Naive thymus-derived CD8-positive, alpha-beta T cell (primary cell): ENCODE measurements at regions not wholly inside any gene's neighbourhood (a gene's known extent, or its start where the extent isn't known, plus 50 kb on each side); places are given as distances from the start of the nearest gene placed in this dataset.
A peak's percentile ranks its signal among the peaks of the same experiment; 100 is the strongest.

ENCODE experiments used
- ATAC-seq, 2 donors: fragments of 150-1000 bp; cut with Tn5 transposase in 1 of 2; sonication (Bioruptor Pico), chemical (Tn5 transposase) in 1 of 2; 1 replicate in 1 of 2; 2 replicates in 1 of 2; pipeline ENCODE4 v1.10.0; 2021; ENCODE audit warnings: mild to moderate bottlenecking in 2 of 2, moderate library complexity in 2 of 2
- POLR2A ChIA-PET: fragments of 350-600 bp; sonication (Branson Sonifier 250); formaldehyde crosslinking; loops from one replicate; lab custom pipeline; 2021; ENCODE audit warnings: antibody characterized with exemption; lab: Charles Lee
- DNase-seq, 10 donors: peaks; one replicate each; pipeline versions ENCODE4 v3.0.0 to v3.0.0-alpha.2; 2020 to 2022
- H3K27ac Mint-ChIP-seq, 10 donors: one replicate each; pipeline ENCODE4 v1.8.0; 2020 to 2022; ENCODE audit warnings: mild to moderate bottlenecking in 10 of 10, mixed read lengths in 10 of 10, moderate library complexity in 4 of 10, inconsistent platforms in 1 of 10
- H3K27me3 Mint-ChIP-seq, 5 donors: one replicate each; pipeline ENCODE4 v1.8.0; 2021 to 2022; ENCODE audit warnings: mixed read lengths in 5 of 5
- H3K36me3 Mint-ChIP-seq, 3 donors: one replicate each; pipeline ENCODE4 v1.8.0; 2020 to 2022; ENCODE audit warnings: mixed read lengths in 3 of 3, mild to moderate bottlenecking in 2 of 3, inconsistent platforms in 1 of 3
- H3K4me1 Mint-ChIP-seq, 4 donors: one replicate each; pipeline ENCODE4 v1.8.0; 2021 to 2022; ENCODE audit warnings: mixed read lengths in 4 of 4
- H3K4me3 Mint-ChIP-seq, 10 donors: one replicate each; pipeline ENCODE4 v1.8.0; 2020 to 2022; ENCODE audit warnings: mild to moderate bottlenecking in 10 of 10, mixed read lengths in 10 of 10, moderate library complexity in 6 of 10, inconsistent platforms in 1 of 10
- H3K9me3 Mint-ChIP-seq, 9 donors: one replicate each; pipeline ENCODE4 v1.8.0; 2020 to 2022; ENCODE audit warnings: mixed read lengths in 9 of 9, mild to moderate bottlenecking in 3 of 9, inconsistent platforms in 1 of 9, moderate library complexity in 1 of 9

DNA sequence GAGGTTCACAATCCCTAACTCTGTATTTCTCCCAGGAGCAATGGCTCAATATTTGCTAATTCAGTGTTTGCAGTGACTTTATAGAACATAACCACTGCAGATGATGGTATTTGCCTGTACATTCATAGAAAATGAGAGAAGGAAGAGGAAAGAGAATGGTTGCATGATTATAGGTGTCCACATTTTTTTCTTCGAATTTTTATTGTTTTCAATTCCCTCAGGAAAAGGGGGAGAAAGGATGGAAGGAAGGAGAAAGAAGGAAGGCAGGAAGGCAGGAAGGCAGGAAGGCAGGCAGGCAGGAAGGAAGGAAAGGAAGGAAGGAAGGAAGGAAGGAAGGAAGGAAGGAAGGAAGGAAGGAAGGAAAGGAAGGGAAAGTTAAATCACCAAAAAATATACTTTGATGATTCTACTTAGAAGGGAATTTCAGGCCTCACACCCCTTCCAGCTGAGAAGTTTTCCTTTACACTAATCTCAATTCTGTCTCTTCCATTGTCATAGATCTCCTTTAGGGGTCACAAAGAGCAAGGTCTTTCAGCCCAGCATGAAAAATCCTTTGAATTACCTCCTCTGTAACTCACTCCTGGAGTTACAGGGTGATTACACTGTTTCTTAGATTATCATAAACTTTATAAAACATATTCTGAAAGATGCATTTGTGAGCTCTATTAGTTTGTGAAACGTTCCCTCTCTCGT lies 118.8 kb upstream of the INHBA start:
- peaks cover 0 to 19% (median 3%) of the 10 kb centered on the region in 5 donors for H3K27me3 Mint-ChIP-seq
- DNase-seq: no peak
- no peak overlapping the region for H3K4me3 Mint-ChIP-seq
- no peaks in the 10 kb centered on the region for H3K36me3 Mint-ChIP-seq
- POLR2A ChIA-PET: no interaction called here
- peaks cover 0 to 16% (median 0%) of the 10 kb centered on the region in 9 donors for H3K9me3 Mint-ChIP-seq
- ATAC-seq: no peak
- no peak overlapping the region for H3K27ac Mint-ChIP-seq
- H3K4me1 Mint-ChIP-seq: peaks cover 0 to 11% (median under 1%) of the 10 kb centered on the region in 4 donors

DNA sequence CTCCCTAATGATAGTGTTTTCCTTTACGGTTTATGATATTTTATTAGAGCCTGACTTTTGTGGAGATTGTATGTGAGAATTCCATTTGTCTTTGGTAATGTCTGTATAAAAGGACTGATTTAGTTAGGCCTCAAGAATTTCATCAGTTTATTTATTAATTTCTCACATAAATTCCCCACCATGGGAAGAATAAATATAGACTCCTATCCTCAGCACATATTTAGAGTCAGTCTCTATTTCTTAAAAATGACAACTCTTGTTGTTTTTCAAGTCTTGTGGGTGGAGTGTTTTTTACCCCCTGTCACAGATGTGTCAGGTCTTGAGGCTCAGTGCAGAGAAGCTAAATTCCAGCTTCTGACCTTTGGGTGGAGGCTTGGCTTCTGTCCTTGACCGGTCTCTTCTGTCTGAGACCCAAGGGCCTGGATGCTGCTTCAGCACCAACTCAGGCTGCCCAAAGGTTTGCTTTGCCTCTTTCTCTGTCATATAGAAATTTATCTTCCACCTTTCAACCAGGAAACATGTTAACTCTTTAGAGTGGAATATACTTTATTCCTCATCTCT lies 117.3 kb upstream of the INHBA start:
- DNase-seq (no peak), ATAC-seq (no peak)
- Mint-ChIP-seq H3K4me1 (peaks cover 0 to 22% (median 5%) of the 10 kb centered on the region in 4 donors), H3K36me3 (no peaks in the 10 kb centered on the region), H3K9me3 (peaks cover 0 to 16% (median 0%) of the 10 kb centered on the region in 9 donors), H3K4me3 (no peak overlapping the region), H3K27ac (no peak overlapping the region), H3K27me3 (peaks cover 0 to 20% (median 3%) of the 10 kb centered on the region in 5 donors)
- POLR2A ChIA-PET: no interaction called here

DNA sequence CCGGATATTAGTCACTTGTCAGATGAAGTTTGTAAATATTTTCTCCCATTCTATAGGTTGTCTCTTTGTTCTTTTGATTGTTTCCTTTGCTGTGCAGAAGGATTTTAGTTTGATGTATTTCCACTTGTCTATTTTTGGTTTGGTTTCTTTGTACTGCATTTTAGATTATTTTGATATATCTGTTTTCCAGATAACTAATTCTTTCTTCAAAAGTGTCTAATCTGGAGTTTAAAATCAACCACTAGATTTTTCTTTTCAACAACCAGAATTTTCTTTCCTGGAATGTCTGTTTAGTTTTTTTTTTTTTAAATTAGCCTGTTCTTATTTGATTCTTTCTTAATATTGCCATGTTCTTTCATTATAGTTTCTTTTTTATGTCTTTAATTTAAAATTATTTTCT lies 116.8 kb upstream of the INHBA start:
- POLR2A ChIA-PET: no interaction called here
- Mint-ChIP-seq H3K4me3 (no peak overlapping the region), H3K27ac (no peak overlapping the region), H3K27me3 (peaks cover 0 to 25% (median 3%) of the 10 kb centered on the region in 5 donors), H3K9me3 (peaks cover 0 to 16% (median 0%) of the 10 kb centered on the region in 9 donors), H3K4me1 (peaks cover 0 to 22% (median 8%) of the 10 kb centered on the region in 4 donors), H3K36me3 (no peaks in the 10 kb centered on the region)
- ATAC-seq (no peak), DNase-seq (no peak)

DNA sequence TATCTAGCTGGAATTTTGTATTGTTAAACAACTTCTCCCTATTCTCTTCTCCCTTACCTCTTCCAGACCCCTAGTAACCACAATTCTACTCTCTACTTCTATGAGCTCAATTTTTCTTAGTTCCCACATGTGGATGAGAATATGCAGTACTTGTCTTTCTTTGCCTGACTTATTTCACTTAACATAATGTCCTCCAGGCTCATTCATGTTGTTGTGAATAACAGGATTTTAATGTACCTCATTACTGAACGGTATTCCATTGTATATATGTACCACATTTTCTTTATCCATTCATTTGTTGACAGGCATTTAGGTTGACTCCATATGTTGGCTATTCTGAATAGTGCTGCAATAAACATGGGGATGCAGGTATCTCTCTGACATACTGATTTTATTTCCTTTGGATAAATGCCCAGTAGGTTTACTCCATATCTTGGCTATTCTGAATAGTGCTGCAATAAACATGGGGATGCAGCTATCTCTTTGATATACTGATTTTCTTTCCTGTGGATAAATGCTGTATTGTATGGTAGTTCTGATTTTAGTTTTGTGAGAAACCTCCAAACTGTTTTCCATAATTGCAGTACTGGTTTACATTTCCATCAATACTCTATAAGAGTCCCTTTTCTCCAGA lies 116.0 kb upstream of the INHBA start:
- DNase-seq (no peak), ATAC-seq (no peak)
- no peak overlapping the region for H3K4me3 Mint-ChIP-seq
- H3K4me1 Mint-ChIP-seq: peaks cover 0 to 22% (median 10%) of the 10 kb centered on the region in 4 donors
- POLR2A ChIA-PET: no interaction called here
- peaks cover 0 to 25% (median 3%) of the 10 kb centered on the region in 5 donors for H3K27me3 Mint-ChIP-seq
- H3K27ac Mint-ChIP-seq: no peak overlapping the region
- peaks cover 0 to 16% (median 0%) of the 10 kb centered on the region in 9 donors for H3K9me3 Mint-ChIP-seq
- H3K36me3 Mint-ChIP-seq: no peaks in the 10 kb centered on the region

DNA sequence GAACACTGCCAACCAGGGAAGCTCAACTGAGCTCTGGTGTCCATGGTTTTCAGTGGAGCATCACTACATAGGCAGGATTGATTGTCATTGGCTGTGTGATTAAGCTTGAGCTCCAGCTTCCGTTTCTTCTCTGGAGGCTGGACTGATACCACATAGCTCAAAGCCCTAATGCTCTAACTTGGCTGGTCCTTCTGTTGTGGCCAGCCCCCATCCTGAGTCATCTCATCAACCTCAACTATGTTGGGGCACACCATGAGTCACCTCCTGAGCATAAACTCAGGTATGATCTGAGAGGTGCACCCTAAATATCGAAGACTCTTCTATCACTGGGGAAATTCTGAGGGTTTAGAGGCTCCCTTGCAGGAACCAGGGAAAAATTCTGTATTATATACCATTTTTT lies 114.5 kb upstream of the INHBA start:
- Mint-ChIP-seq H3K4me1 (peaks cover 0 to 22% (median 10%) of the 10 kb centered on the region in 4 donors), H3K27me3 (peaks cover 0 to 14% (median 2%) of the 10 kb centered on the region in 5 donors), H3K36me3 (no peaks in the 10 kb centered on the region), H3K9me3 (peaks cover 0 to 16% (median 0%) of the 10 kb centered on the region in 9 donors), H3K27ac (no peak overlapping the region), H3K4me3 (no peak overlapping the region)
- DNase-seq (no peak), ATAC-seq (no peak)
- POLR2A ChIA-PET: no interaction called here

DNA sequence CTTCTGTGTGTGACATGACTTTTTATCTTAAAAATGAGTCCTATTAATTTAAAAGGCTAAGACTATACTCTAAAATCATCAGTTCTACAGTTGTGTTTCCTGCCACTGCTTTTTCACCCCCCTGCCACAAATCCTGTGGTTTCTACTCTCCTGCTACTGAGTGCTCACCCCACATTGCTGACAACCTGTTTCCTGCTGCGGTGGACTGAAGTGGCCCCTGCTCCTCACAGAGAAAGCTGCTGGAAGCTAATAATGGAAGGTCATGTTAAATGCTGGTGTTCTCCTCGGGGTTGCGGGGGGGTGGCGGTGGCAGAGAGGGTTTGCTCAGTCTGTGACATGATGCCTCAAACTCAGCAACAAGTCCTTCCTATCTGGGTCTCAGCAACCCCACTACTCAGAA lies 113.2 kb upstream of the INHBA start:
- Mint-ChIP-seq H3K4me3 (peak overlapping the region in 1 of 10 donors; percentile 6), H3K4me1 (peaks cover 0 to 22% (median 10%) of the 10 kb centered on the region in 4 donors), H3K27me3 (peaks cover 0 to 7% (median 0%) of the 10 kb centered on the region in 5 donors), H3K36me3 (no peaks in the 10 kb centered on the region), H3K27ac (no peak overlapping the region), H3K9me3 (peaks cover 0 to 16% (median 0%) of the 10 kb centered on the region in 9 donors)
- DNase-seq (no peak), ATAC-seq (no peak)
- POLR2A ChIA-PET: no interaction called here

DNA sequence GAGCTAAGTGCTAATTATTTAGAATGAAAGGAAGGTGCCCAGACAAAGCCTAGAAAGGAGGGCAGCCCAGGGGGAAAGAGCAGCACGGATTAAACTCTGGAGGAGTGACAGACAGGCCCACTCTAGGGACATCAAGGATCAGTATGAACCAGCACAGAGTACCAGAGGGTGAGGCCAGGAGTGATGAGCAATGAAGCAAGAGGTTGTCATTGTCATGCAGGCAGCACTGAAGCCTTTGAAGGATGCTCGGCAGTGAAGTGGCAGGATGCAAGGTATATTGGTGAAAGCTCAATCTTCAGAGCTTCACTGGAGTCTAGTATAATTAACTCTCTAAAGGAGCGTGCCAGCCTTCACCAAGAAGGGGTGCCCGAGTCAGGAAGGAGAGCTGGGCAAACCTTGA lies 112.0 kb upstream of the INHBA start:
- Mint-ChIP-seq H3K27me3 (peaks cover 0 to 7% (median 0%) of the 10 kb centered on the region in 5 donors), H3K36me3 (no peaks in the 10 kb centered on the region), H3K9me3 (peaks cover 0 to 11% (median 0%) of the 10 kb centered on the region in 9 donors), H3K4me1 (peaks cover 0 to 24% (median 10%) of the 10 kb centered on the region in 4 donors), H3K27ac (no peak overlapping the region), H3K4me3 (no peak overlapping the region)
- POLR2A ChIA-PET: no interaction called here
- ATAC-seq (no peak), DNase-seq (no peak)

DNA sequence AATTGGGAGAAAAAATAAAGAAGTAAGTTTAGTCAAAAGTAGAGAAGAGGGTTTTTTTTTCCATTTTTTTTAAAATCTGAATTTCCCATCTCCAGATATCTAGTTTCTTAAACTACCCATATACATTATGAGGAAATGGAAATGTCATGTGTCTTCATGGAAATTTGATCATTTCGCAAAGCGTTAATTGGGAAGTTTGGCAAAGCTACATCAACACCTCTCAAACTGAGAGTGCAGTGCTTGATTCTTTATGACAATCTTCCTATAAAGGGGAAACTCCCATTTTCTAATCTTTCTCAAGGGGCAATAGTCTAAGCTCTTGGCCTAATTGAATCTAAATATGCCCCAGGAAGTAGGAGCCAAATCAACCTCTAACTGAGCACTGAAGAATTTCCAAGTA lies 110.4 kb upstream of the INHBA start:
- H3K4me1 Mint-ChIP-seq: peaks cover 0 to 22% (median 10%) of the 10 kb centered on the region in 4 donors
- H3K27ac Mint-ChIP-seq: no peak overlapping the region
- H3K4me3 Mint-ChIP-seq: no peak overlapping the region

DNA sequence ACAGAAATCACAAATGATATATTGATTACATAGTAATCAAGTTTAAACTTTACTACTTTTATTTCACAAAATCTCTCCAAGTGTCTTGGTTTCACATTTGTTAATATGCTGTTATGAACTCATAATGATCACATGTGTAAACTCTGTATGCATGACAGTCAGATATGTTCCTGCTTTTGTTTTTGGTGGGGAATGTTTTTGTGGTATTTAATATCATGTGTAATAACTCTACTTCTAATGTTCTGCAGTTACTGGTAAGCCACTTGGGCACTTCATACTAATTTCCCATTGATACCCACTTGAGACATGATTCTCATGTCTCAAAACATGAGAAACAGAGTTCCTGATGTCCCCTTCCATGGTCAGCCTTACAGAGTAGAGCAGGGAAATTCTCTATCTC lies 109.1 kb upstream of the INHBA start:
- Mint-ChIP-seq H3K4me3 (no peak overlapping the region), H3K27ac (no peak overlapping the region), H3K4me1 (peaks cover 0 to 18% (median 9%) of the 10 kb centered on the region in 4 donors), H3K27me3 (peaks cover 0 to 7% (median 0%) of the 10 kb centered on the region in 5 donors), H3K36me3 (no peaks in the 10 kb centered on the region), H3K9me3 (peaks cover 0 to 5% (median 0%) of the 10 kb centered on the region in 9 donors)
- no peak for DNase-seq
- ATAC-seq: no peak
- POLR2A ChIA-PET: no interaction called here

More for the DNA sequence above, 110.4 kb upstream of the INHBA start:
- Mint-ChIP-seq H3K36me3 (no peaks in the 10 kb centered on the region), H3K9me3 (peaks cover 0 to 5% (median 0%) of the 10 kb centered on the region in 9 donors), H3K27me3 (peaks cover 0 to 7% (median 0%) of the 10 kb centered on the region in 5 donors)
- ATAC-seq (no peak), DNase-seq (no peak)
- POLR2A ChIA-PET: no interaction called here

DNA sequence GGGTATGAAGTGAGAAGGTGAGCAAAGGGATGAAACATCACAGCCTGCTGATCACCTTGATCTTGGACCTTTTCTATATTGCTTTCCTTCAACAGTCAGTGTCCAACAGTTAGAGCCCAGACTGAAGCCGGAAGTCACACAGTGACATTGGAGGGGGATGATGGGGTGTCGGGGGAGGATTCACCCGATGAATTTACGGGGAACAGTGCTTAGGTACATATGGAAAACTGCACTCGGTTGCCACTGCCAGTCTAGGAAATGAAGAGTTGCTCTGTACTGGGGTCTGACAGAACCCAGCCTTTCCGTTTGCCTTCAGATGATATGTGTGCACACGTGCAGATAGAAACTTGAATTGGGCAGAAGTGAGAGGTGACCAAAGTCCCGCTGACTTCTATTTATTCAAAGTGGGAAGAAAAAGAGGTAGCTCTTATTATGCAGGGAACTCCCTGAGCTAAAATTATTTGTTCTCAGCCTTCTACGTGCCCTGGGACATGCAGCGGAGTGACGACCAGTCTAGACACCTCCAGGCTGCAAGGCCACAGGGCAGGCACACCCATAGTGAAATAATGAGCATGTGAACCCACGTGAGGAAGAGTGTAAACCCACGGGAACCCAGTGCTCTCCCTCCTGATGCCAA lies 107.2 kb upstream of the INHBA start:
- DNase-seq (no peak), ATAC-seq (no peak)
- no peaks in the 10 kb centered on the region for H3K36me3 Mint-ChIP-seq
- H3K27me3 Mint-ChIP-seq: peaks cover 0 to 4% (median 0%) of the 10 kb centered on the region in 5 donors
- H3K9me3 Mint-ChIP-seq: peaks cover 0 to 8% (median 0%) of the 10 kb centered on the region in 9 donors
- H3K4me1 Mint-ChIP-seq: peaks cover 0 to 7% (median 3%) of the 10 kb centered on the region in 4 donors
- no peak overlapping the region for H3K4me3 Mint-ChIP-seq
- POLR2A ChIA-PET: no interaction called here
- no peak overlapping the region for H3K27ac Mint-ChIP-seq

DNA sequence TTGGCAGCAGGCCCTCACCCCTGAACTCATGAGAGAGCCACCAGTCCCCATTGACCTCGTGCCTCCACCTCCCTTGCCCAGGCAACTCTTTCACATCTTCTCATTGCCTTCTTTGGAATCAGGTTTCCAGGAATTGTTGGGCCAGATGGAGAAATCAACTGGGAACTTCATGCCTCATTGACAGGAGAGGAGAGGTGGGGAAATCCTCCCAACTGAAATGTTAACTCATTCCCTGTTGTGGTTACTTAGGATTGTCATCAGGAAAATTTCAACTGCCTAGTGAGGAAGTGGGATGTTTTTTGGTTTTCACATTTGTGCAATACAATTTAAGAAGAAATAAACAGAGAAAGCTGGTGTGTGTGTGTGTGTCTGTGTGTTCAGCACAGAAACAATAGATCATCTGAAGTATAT lies 106.6 kb upstream of the INHBA start:
- ATAC-seq: no peak
- Mint-ChIP-seq H3K27me3 (no peaks in the 10 kb centered on the region), H3K9me3 (peaks cover 0 to 8% (median 0%) of the 10 kb centered on the region in 9 donors), H3K36me3 (no peaks in the 10 kb centered on the region), H3K4me3 (no peak overlapping the region), H3K4me1 (peaks cover 0 to 3% (median 1%) of the 10 kb centered on the region in 4 donors), H3K27ac (no peak overlapping the region)
- POLR2A ChIA-PET: no interaction called here
- DNase-seq: no peak

DNA sequence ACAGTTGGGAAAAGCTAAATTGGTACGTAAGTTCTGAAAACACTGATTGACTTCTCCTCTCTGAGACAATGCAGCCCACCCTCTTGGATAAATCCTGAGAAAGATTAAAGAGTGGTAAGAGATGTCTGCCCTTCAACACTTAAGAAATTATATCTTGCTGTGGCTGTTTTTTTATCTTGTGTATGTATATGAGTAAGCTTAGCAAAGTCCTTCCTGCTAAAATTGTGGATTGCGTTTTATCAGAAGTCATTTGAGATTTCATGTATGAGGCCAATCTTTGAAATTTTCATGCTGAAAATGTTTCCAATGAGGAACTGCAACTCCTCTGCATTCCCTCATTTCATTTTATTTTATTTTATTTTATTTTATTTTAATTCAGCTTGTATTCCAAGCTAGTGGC lies 106.2 kb upstream of the INHBA start:
- POLR2A ChIA-PET: no interaction called here
- peaks cover 0 to 3% (median 0%) of the 10 kb centered on the region in 4 donors for H3K4me1 Mint-ChIP-seq

More for the DNA sequence above, 106.2 kb upstream of the INHBA start:
- H3K9me3 Mint-ChIP-seq: peaks cover 0 to 8% (median 0%) of the 10 kb centered on the region in 9 donors
- DNase-seq: no peak
- no peaks in the 10 kb centered on the region for H3K27me3 Mint-ChIP-seq
- ATAC-seq: no peak
- H3K27ac Mint-ChIP-seq: no peak overlapping the region
- no peak overlapping the region for H3K4me3 Mint-ChIP-seq
- no peaks in the 10 kb centered on the region for H3K36me3 Mint-ChIP-seq
